HCT116 (cell line): ENCODE measurements at regions not wholly inside any gene's neighbourhood (a gene's known extent, or its start where the extent isn't known, plus 50 kb on each side); places are given as distances from the start of the nearest gene placed in this dataset.

ENCODE experiments used
- CTCF ChIP-seq, 3 experiments: fragments of 200-600 bp in 1 of 3; sonication (generic) in 1 of 3; IDR thresholded peaks in 2 of 3; conservative IDR thresholded peaks in 1 of 3; 2 replicates each; pipeline ENCODE4 v1.5.1; 2012 to 2017; ENCODE audit warnings: low read depth in 2 of 3, low read length in 2 of 3, antibody characterized with exemption in 1 of 3, borderline replicate concordance in 1 of 3, control low read depth in 1 of 3, mild to moderate bottlenecking in 1 of 3, mixed read lengths in 1 of 3, mixed run types in 1 of 3, moderate library complexity in 1 of 3; ENCODE audit not compliant: insufficient read depth in 1 of 3
- EGR1 ChIP-seq: IDR thresholded peaks from 2 replicates; pipeline ENCODE4 v1.6.1; 2012; ENCODE audit warnings: low read depth
- MAX ChIP-seq: IDR thresholded peaks from 2 replicates; pipeline ENCODE4 v1.6.1; 2012
- POLR2A ChIP-seq: IDR thresholded peaks from 2 replicates; pipeline ENCODE4 v1.7.0; 2011; ENCODE audit warnings: borderline replicate concordance; ENCODE audit not compliant: insufficient read depth, insufficient read length; ENCODE audit errors: extremely low read depth
- POLR2AphosphoS5 ChIP-seq: IDR thresholded peaks from 2 replicates; pipeline ENCODE4 v1.6.1; 2011; ENCODE audit warnings: mild to moderate bottlenecking, low read depth, low read length, moderate library complexity
- TCF7L2 ChIP-seq: IDR thresholded peaks from 2 replicates; pipeline ENCODE4 v1.7.0; 2011; ENCODE audit warnings: borderline replicate concordance, inconsistent platforms; ENCODE audit not compliant: insufficient read depth, insufficient read length; ENCODE audit errors: extremely low read depth

GRCh38 chr6:119407156-119407555 lies 57.6 kb upstream of the MAN1A1 start:
- TF ChIP-seq EGR1 = no peak
- TF ChIP-seq CTCF (IDR thresholded peaks at IDR 0.05 in 2 of 3, conservative IDR thresholded peaks at IDR 0.05 in 1 of 3; ENCODE audit: borderline replicate concordance in 1 of 3, insufficient read depth in 1 of 3, low read depth in 2 of 3, low read length in 2 of 3) = no peak
- TF ChIP-seq TCF7L2 = no peak
- no peak for TF ChIP-seq POLR2AphosphoS5
- no peak for TF ChIP-seq MAX
- TF ChIP-seq POLR2A = no peak
